SHP77 treated with DMSO at 0.1 percent for 48 hours (cell line): ENCODE measurements at regions not wholly inside any gene's neighbourhood (a gene's known extent, or its start where the extent isn't known, plus 50 kb on each side); places are given as distances from the start of the nearest gene placed in this dataset.
A peak's percentile ranks its signal among the peaks of the same experiment; 100 is the strongest.

Experiments used
- DNase-seq: peaks from one replicate; lab custom pipeline; 2025; lab: John Stamatoyannopoulos, UW

- no peak for DNase-seq
Observed at GRCh38 chr7:118298771-118299170, 74.3 kb downstream of the ANKRD7 start.

- no peak for DNase-seq
Observed at GRCh38 chr7:118300177-118300576, 75.7 kb downstream of the ANKRD7 start.

GRCh38 chr7:118304100-118304499 is 79.6 kb downstream of the ANKRD7 start:
- DNase-seq, result no peak

GRCh38 chr7:118305671-118306070 is 81.2 kb downstream of the ANKRD7 start:
- DNase-seq, result no peak

- no peak for DNase-seq
Observed at GRCh38 chr7:118306771-118307170, 82.3 kb downstream of the ANKRD7 start.

- no peak for DNase-seq
Observed at GRCh38 chr7:118311121-118311836, 86.8 kb downstream of the ANKRD7 start.

- no peak for DNase-seq
Observed at GRCh38 chr7:118312051-118312450, 87.5 kb downstream of the ANKRD7 start.

GRCh38 chr7:118312966-118313365 is 88.5 kb downstream of the ANKRD7 start:
- no peak for DNase-seq

- DNase-seq, result no peak
Observed at GRCh38 chr7:118324790-118325449, 100.4 kb downstream of the ANKRD7 start.

GRCh38 chr7:118325450-118325808 is 100.9 kb downstream of the ANKRD7 start:
- no peak for DNase-seq

DNA sequence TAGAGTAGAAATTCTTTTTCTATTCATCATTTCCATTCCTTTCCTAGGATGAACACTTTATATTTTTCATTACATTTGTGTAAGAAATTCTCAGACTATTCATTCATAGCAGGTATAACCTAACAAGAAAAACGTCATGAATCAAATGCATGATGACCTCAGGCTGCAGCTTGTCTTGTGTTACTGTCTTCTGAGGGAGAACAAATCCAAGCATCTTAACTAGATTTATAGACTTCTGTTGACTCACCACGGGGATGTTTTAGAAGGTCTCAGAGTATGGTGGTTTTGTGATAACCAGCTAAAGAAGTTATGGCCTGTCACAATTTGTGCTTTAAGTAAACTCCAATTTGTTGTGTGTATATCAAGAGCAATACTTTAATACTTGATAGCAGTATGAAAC is 102.7 kb downstream of the ANKRD7 start:
- DNase-seq, result no peak

GRCh38 chr7:118328505-118329211 is 104.2 kb downstream of the ANKRD7 start:
- DNase-seq, result no peak

DNA sequence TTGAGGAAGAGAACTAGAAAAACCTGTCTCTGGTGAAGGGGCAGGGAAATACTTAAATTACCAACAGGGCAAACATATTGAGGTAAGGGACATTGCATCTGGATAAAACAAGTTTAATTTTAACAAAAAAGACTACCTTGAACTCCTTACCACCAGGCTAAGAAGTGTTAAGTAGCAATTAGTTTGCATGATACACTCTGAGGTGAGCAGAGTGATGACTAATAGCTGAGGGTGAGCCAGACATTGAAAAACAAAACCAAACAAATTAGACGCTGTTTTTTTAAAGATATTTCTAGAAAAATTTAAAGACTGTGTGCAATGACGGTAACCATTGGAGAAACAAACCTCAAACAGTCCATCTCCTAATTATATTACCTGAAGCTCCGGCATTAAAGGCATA is 105.9 kb downstream of the ANKRD7 start:
- DNase-seq, result no peak

GRCh38 chr7:118346748-118347147 is 122.2 kb downstream of the ANKRD7 start:
- DNase-seq, result no peak

DNA sequence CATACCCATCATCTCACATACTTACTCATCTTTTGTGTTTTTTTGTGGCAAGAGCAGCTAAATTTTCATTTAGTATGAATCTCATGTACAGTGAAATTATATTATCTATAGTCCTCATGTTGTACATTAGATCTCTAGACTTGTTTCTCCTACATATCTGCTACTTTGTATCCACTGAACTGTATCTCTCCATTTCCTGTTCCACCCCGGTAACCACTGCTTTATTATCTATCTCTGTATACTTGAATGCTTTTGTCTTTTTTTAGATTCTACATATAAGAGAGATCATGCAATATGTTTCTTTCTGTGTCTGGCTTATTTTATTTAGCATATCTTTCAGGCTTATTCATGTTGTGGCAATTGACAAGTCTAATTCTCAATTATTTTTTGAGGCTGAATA is 125.1 kb downstream of the ANKRD7 start:
- DNase-seq, result no peak

DNA sequence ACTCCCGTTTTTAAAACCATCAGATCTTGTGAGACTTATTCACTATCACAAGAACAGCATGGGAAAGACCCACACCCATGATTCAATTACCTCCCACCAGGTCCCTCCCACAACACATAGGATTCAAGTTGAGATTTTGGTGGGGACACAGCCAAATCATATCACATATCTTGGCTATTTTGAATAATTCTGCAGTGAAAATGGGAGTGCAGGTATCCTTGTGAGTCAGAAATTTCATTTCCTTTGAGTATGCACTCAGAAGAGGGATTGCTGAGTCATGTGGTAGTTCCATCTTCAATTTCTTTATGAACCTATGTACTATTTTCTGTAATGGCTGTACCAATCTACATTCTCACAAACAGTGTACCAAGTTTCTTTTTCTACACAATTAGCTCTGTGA is 125.8 kb downstream of the ANKRD7 start:
- DNase-seq, result no peak

GRCh38 chr7:118352867-118353453 is 128.5 kb downstream of the ANKRD7 start:
- DNase-seq, result peak; percentile 44

DNA sequence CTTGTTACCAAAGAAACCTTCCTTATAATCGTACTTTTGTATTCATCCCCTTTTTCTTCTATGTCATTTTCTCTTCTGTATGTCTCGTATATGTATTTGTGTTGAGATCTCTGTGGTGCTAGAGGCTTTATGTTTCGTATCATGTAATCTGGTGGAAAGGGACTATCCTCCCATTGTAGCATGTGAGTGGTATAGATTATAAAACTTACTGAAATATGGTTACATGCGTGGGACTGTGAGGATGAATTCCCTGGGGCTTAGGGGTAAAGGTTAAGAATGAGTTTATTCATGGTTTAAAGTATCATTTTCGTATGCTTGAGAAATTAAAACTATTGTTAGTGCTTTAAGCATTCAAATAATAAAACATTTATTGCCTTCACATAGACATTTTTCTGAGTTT is 141.9 kb downstream of the ANKRD7 start:
- DNase-seq, result no peak

DNA sequence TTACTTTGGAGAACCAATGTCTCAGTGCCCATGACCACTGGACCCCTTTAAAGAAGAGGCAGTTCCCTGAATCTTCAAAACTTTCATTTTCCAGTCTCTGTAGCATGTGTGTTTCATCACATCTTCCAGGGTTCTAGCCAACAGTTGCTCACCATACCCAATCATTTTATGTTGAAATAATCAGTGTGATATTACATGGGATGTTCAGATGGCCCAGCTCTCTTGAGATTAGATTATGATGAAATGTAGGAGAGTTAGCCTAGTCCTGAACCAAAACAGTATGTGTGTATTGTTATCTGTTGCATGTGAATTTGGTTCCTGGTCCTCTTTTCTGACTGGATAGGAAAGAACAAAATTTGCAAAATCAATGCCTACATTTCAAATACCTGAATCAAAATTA is 144.5 kb downstream of the ANKRD7 start:
- no peak for DNase-seq

DNA sequence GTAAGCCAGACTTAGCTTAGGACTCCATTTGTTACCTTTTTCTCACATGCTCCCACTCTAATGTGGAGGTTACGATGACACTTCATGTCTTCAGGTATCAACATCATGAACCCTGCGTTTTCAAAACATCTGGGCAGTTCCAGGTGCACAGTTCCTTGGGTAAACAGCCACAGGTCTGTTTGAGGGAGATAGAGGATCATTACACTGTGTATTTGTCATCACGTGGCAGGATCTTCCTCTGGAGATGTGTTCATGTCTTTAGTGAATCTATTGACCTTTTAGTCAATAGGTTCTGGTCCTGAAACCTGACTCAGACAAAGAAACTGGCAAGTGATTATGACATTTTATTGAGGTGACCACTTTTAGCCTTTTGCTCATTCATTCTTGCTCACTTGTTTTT is 145.5 kb downstream of the ANKRD7 start:
- no peak for DNase-seq

DNA sequence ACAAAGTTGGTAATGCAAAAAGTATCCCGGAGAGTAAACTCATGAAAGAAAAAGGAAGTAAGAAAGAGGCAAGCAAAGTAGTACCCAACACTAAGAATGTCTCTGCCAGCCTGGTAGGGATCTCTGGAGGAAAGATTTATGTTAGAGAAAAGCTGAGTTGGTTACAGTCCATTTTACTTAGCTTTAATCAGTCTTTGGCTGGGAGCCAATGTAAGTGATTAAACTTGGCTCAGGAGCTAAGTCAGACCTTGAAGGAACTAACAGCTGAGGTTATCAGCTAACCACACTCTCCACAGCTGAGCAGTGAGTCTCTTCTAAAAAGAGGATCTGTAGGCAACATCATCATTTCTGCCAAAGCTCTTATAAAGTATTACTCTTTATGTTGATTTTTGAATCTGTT is 148.0 kb downstream of the ANKRD7 start:
- DNase-seq, result no peak

DNA sequence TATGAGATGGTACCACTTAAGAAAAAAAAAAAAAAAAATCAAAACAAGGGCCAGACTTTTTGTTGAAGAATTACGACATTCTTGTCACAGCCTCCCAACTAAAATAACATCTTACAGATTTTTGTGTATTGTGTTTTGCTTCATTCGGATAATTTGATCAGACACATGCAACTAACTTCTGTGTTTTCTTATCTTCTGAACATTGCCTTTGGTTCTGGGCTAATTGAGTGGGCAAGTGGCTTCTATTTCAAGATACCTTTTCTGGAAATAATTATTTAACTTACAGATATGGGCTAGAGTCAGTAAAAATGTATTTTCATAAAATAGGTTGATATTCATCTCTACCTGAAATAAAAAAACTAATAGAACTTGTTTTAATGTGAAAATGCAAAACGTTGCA is 165.1 kb downstream of the ANKRD7 start:
- DNase-seq, result no peak

GRCh38 chr7:118404211-118404610 is 179.7 kb downstream of the ANKRD7 start:
- DNase-seq, result no peak
